CD4-positive, alpha-beta T cell treated with Interleukin-15 for 1 hour (primary cell): ENCODE measurements at regions not wholly inside any gene's neighbourhood (a gene's known extent, or its start where the extent isn't known, plus 50 kb on each side); places are given as distances from the start of the nearest gene placed in this dataset.
A peak's percentile ranks its signal among the peaks of the same experiment; 100 is the strongest.

ENCODE experiments used
- DNase-seq: peaks from one replicate; pipeline ENCODE4 v3.0.0-alpha.2; 2020

GRCh38 chr1:244224487-244225430, 173.7 kb downstream of the ZBTB18 start:
- peak; percentile 55 for DNase-seq

- DNase-seq: no peak
Observed at GRCh38 chr1:244226435-244226834, 175.4 kb downstream of the ZBTB18 start.

GRCh38 chr1:244230470-244230869, 179.4 kb downstream of the ZBTB18 start:
- no peak for DNase-seq

GRCh38 chr1:244231193-244231571, 180.1 kb downstream of the ZBTB18 start:
- DNase-seq: no peak

GRCh38 chr1:244231572-244232315, 180.7 kb downstream of the ZBTB18 start:
- DNase-seq: no peak

- DNase-seq: no peak
Observed at GRCh38 chr1:244234009-244234643, 183.0 kb downstream of the ZBTB18 start.

GRCh38 chr1:244235157-244235556, 184.1 kb downstream of the ZBTB18 start:
- DNase-seq: no peak

- DNase-seq: no peak
Observed at GRCh38 chr1:244236101-244236500, 185.0 kb downstream of the ZBTB18 start.

- no peak for DNase-seq
Observed at GRCh38 chr1:244236721-244237120, 185.6 kb downstream of the ZBTB18 start.

GRCh38 chr1:244237445-244237844, 186.4 kb downstream of the ZBTB18 start:
- DNase-seq: peak; percentile 26

GRCh38 chr1:244239261-244239770, 188.2 kb downstream of the ZBTB18 start:
- DNase-seq: no peak

GRCh38 chr1:244241438-244241837, 190.4 kb downstream of the ZBTB18 start:
- DNase-seq: no peak

GRCh38 chr1:244242446-244242845, 191.4 kb downstream of the ZBTB18 start:
- no peak for DNase-seq

GRCh38 chr1:244246334-244246733, 195.3 kb downstream of the ZBTB18 start:
- DNase-seq: no peak

- DNase-seq: no peak
Observed at GRCh38 chr1:244248426-244248825, 197.3 kb downstream of the ZBTB18 start.

- no peak for DNase-seq
Observed at GRCh38 chr1:244252211-244252610, 199.5 kb downstream of the ADSS2 start.

GRCh38 chr1:244254467-244254866, 197.2 kb downstream of the ADSS2 start:
- peak; percentile 76 for DNase-seq

GRCh38 chr1:244255426-244255965, 196.2 kb downstream of the ADSS2 start:
- no peak for DNase-seq

- no peak for DNase-seq
Observed at GRCh38 chr1:244256086-244256676, 195.5 kb downstream of the ADSS2 start.

GRCh38 chr1:244264163-244264562, 187.5 kb downstream of the ADSS2 start:
- DNase-seq: no peak

- no peak for DNase-seq
Observed at GRCh38 chr1:244265507-244265906, 186.2 kb downstream of the ADSS2 start.

GRCh38 chr1:244269169-244269568, 182.5 kb downstream of the ADSS2 start:
- DNase-seq: no peak

GRCh38 chr1:244271004-244271403, 180.7 kb downstream of the ADSS2 start:
- DNase-seq: no peak
